ENCODE measurements at regions not wholly inside any gene's neighbourhood (a gene's known extent, or its start where the extent isn't known, plus 50 kb on each side); places are given as distances from the start of the nearest gene placed in this dataset.

DNA sequence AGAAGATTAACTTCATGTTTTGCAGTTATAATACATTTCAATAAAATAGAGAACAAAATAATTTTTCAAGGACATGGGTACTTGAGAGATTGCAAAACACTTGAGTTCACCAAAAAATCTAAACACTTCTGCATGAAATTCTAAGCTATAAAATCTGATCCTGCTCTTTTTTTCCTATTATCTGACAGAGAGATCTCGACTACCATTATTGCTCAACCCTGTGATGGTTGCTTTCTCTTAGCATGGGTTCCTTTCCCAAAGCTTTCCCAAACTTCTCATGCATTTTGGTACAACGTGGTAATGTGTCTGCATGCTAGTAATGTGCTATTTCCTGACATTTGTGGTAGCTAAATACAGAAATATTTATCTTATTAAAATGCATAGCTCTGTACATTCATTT lies 1243.1 kb upstream of the ADGRB3 start:
- no peak for DNase-seq (ENCODE audit: low read depth in 2 of 2)

- no peak for DNase-seq (ENCODE audit: low read depth in 2 of 2)
These were observed 1265.4 kb upstream of the ADGRB3 start for GRCh38 chr6:67369679-67370078.

- DNase-seq (ENCODE audit: low read depth in 2 of 2) = no peak
These were observed 1272.1 kb upstream of the ADGRB3 start for GRCh38 chr6:67362976-67363375.

GRCh38 chr6:67361264-67361663 lies 1273.8 kb upstream of the ADGRB3 start:
- no peak for DNase-seq (ENCODE audit: low read depth in 2 of 2)

- DNase-seq (ENCODE audit: low read depth in 2 of 2) = no peak
These were observed 1276.8 kb upstream of the ADGRB3 start for GRCh38 chr6:67358241-67358640.

- no peak for DNase-seq (ENCODE audit: low read depth in 2 of 2)
These were observed 1281.2 kb upstream of the ADGRB3 start for GRCh38 chr6:67353861-67354260.

DNA sequence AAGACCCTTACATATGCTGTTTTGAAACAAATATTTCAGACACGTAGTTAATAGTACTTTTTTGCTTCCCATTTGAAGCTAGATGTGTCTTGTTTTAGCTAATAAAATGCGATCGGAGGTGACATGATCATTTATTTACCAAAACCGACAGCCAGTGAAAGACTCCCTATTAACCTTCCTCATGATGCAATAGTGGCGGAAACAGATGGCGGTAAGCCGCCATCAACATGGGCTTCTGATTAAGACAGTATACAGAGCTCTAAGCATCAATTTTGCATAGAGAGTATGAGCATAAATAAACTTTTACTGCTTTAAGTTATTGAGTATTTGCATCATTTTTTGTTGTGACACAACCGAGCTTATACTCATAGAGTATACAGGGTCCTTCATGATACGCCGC lies 1282.4 kb upstream of the ADGRB3 start:
- no peak for DNase-seq (ENCODE audit: low read depth in 2 of 2)

- DNase-seq (ENCODE audit: low read depth in 2 of 2) = no peak
These were observed 1284.4 kb upstream of the ADGRB3 start for GRCh38 chr6:67350729-67351128.

GRCh38 chr6:67345946-67346345 lies 1289.1 kb upstream of the ADGRB3 start:
- DNase-seq (ENCODE audit: low read depth in 2 of 2) = no peak

- no peak for DNase-seq (ENCODE audit: low read depth in 2 of 2)
These were observed 1299.1 kb upstream of the ADGRB3 start for GRCh38 chr6:67336014-67336413.

GRCh38 chr6:67331304-67331703 lies 1303.8 kb upstream of the ADGRB3 start:
- no peak for DNase-seq (ENCODE audit: low read depth in 2 of 2)

DNA sequence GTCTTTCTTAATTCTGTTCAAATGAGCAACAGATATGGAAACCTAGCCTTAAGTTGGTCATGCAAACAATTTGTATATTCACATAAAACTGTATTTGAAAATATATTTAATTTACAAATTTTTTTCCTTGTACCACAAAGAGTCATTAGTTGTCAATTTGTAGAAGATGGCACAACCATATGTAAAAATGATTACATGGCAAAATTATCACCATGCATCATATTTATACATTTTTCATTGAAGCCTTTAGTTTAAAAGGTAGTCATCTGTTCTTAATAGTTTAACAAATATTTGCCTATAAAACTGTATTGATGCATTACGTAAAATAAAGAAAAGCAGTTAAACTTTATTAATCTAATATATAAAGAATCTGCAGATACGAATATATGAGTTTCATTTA lies 1306.8 kb upstream of the ADGRB3 start:
- DNase-seq (ENCODE audit: low read depth in 2 of 2) = no peak

- no peak for DNase-seq (ENCODE audit: low read depth in 2 of 2)
These were observed 1334.5 kb upstream of the ADGRB3 start for GRCh38 chr6:67300430-67301040.

DNA sequence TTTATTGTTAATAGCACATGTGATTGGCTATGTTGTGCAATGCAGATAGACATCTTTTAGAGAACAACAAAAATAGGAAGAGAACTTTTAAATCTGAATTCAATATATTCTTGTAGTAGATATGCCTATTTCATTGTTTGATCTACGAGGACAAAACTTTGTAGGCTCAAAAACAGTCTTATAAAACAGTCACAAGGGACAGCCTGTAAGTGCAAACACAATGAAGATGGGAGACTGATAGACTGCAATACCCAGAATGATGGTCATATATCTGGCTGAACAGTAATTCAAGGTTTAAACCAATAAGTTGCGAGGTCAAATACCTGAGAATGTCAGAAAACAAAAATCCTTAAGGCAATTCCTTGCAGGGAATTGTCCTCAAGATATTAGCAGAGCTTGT lies 1342.9 kb upstream of the ADGRB3 start:
- DNase-seq (ENCODE audit: low read depth in 2 of 2) = no peak

DNA sequence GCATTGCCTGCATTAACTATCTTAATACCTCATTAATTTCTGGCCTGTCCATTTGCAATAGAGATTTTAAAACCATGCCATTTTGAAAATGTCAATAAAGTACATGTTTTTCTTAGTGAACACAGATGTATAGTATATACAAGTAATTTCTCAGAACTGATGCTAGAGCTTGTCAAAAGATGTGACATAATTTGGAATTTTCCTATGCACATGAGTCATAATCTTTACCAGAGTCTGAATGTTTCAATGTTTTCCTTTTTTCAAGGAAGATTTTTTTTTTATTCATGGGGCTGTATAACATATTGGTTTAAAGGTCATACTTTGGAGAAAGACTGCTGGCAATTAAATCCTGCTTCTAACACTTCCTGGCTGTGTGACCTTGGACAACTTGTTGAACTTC lies 1347.5 kb upstream of the ADGRB3 start:
- no peak for DNase-seq (ENCODE audit: low read depth in 2 of 2)

DNA sequence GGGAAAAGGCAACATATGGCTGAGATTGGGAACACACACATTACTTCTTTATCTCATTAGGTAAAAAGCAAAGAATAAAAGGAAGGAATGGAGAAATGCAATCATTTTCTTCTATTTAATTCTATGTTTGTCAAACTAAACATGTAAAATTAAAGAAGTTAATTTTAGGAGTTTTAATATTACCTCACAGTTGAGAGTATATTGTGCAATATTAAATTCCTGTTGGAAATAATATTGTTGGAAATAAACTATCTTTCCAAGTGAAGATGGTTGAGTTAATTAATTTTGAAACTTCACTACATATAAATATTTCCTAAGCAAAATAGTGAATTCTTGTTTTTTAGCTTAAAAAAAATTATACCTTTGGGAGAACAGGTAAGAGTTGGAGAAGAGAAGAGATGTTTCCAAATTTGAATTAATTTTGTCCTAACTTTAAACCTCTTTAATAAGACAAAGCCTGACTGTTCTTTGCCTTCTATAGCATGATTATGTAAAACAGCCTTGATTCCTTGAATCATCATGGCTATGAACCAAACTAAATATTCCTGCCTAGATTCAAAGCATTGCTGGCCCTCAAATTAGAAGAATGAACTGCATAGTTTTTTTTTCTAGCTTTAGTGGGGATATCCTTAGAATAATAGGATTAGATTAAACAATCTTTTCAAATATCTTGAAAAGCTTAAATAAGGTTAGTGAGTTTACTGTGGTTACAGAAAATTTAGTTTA lies 1349.1 kb upstream of the ADGRB3 start:
- no peak for DNase-seq (ENCODE audit: low read depth in 2 of 2)

DNA sequence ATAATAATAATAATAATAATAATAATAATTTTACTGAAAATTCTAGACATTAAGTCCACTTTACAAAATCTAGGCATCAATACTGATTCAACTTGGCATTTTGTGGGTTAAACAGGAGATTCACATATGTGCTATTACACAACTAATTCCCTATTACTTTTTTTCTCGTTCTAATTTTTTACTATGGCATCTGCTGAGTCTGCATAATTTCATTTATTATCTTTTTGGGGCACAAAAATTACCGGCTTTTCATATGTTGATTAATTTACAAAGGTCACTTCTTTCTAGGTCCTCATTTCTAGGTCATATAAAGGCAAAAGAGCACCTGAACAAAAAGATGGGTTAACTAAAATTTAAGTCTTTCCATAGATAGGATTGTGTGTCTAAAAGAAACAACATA lies 1357.8 kb upstream of the ADGRB3 start:
- no peak for DNase-seq (ENCODE audit: low read depth in 2 of 2)

DNA sequence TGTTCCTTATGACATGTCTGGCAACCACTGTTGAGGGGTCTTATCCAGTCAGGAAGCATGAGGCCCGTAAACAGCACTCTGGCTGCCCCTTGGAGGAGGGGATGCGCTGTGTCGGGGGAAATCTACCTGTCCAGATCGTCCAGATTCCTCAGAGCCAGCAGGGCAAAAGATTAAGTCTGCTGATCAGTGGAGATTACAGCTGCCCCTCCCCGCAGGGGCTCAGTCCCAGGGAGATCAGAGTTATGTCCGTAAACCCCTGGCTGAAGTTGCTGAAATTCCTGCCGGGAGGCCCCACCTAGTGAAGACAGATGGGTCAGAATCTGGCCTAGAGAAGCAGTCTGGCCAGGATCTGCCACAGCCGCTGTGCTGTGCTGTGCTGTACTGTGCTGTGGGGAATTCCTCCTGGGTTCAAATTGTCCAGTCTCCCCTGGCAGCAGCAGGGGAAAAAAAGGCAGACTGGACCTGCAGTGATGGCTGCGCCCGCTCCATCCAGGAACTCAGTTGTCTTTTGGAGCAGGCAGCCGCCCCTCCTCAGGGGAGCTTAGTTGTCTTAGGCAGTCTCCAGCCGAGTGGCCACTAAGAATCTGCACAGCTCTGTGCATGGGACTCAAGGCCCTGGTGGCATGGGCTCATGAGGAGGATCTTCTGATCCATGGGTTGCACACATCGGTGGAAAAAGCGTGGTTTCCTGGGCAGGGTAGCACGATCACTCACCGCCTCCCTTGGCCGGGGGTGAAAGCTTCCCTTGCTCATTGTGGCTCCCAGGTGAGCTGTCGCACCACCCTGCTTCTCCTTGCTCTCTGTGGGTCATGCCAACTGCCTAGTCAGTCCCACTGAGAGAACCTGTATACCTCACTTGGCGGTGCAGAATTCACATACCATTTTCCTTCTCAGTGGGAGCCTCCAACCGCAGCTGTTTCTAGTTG lies 1368.8 kb upstream of the ADGRB3 start:
- no peak for DNase-seq (ENCODE audit: low read depth in 2 of 2)

DNA sequence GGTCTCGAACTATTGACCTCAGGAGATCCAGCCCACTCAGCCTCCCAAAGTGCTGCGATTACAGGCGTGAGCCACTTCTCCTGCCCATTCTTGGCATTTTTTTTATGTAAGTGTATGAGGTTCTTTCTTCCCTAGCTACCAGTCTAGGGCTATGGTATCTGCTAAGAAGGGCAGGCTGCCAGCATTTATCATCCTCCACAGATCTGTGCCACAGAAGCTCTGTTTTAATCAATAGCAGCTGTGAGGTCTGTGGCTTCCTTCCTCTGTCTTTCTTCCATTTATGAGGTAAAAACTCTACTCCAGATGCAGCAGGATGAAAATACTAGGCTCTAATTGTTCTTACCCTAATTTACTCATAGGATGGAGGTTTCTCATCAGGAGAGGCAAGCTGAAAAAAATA lies 1382.4 kb upstream of the ADGRB3 start:
- no peak for DNase-seq (ENCODE audit: low read depth in 2 of 2)

- DNase-seq (ENCODE audit: low read depth in 2 of 2) = no peak
These were observed 1387.0 kb upstream of the ADGRB3 start for GRCh38 chr6:67248077-67248476.

- no peak for DNase-seq (ENCODE audit: low read depth in 2 of 2)
These were observed 1391.0 kb upstream of the ADGRB3 start for GRCh38 chr6:67244037-67244436.

GRCh38 chr6:67237277-67237676 lies 1397.8 kb upstream of the ADGRB3 start:
- DNase-seq (ENCODE audit: low read depth in 2 of 2) = no peak

GRCh38 chr6:67231092-67231491 lies 1404.0 kb upstream of the ADGRB3 start:
- no peak for DNase-seq (ENCODE audit: low read depth in 2 of 2)
